B cell (primary cell): ENCODE measurements at regions not wholly inside any gene's neighbourhood (a gene's known extent, or its start where the extent isn't known, plus 50 kb on each side); places are given as distances from the start of the nearest gene placed in this dataset.

Experiments
- CTCF ChIP-seq: fragments of 200-600 bp; IDR thresholded peaks from one replicate; pipeline ENCODE4 v1.8.0; 2022; ENCODE audit warnings: antibody characterized with exemption, mild to moderate bottlenecking
- EZH2 ChIP-seq: IDR thresholded peaks from 2 replicates; pipeline ENCODE4 v1.6.1; 2012; ENCODE audit warnings: borderline replicate concordance, low read depth, mild to moderate bottlenecking, moderate library complexity, low read length; ENCODE audit not compliant: insufficient read depth, poor library complexity, severe bottlenecking

- TF ChIP-seq CTCF = no peak
- TF ChIP-seq EZH2 = no peak
These were observed 428.3 kb upstream of the CDH6 start for GRCh38 chr5:30765227-30765626.
